DND-41 (cell line): ENCODE measurements at regions not wholly inside any gene's neighbourhood (a gene's known extent, or its start where the extent isn't known, plus 50 kb on each side); places are given as distances from the start of the nearest gene placed in this dataset.
A peak's percentile ranks its signal among the peaks of the same experiment; 100 is the strongest.

Experiments used
- ATAC-seq: fragments of 200-7000 bp; cut with Tn5 transposase; 3 replicates; pipeline ENCODE4 v1.9.1; 2021; ENCODE audit warnings: low read depth; ENCODE audit not compliant: insufficient read depth
- DNase-seq: peaks from one replicate; pipeline ENCODE4 v3.0.0-alpha.2; 2020
- H2AFZ ChIP-seq: 2 replicates; pipeline ENCODE4 v1.6.0; 2012; ENCODE audit warnings: low read depth, low read length
- H3K27ac ChIP-seq: 2 replicates; pipeline ENCODE4 v1.5.1; 2012; ENCODE audit warnings: low read length, inconsistent platforms
- H3K27me3 ChIP-seq: fragments of 200-600 bp; sonication (generic); 2 replicates; pipeline ENCODE4 v1.6.0; 2012; ENCODE audit warnings: low read length, mild to moderate bottlenecking, inconsistent platforms; ENCODE audit not compliant: insufficient read depth, poor library complexity
- H3K36me3 ChIP-seq: 2 replicates; pipeline ENCODE4 v1.5.1; 2012; ENCODE audit warnings: low read length, inconsistent platforms; ENCODE audit not compliant: insufficient read depth
- H3K4me1 ChIP-seq: 2 replicates; pipeline ENCODE4 v1.5.1; 2012; ENCODE audit warnings: mild to moderate bottlenecking, low read length; ENCODE audit not compliant: insufficient read depth
- H3K4me2 ChIP-seq: 2 replicates; pipeline ENCODE4 v1.6.0; 2012; ENCODE audit warnings: mild to moderate bottlenecking, moderate library complexity, low read length, inconsistent platforms; ENCODE audit not compliant: insufficient read depth
- H3K4me3 ChIP-seq, 2 experiments: fragments of 200-600 bp in 1 of 2; shearing (Covaris generic) in 1 of 2; 2 replicates each; pipeline ENCODE4 v1.5.1; 2012 to 2016; ENCODE audit warnings: inconsistent platforms in 2 of 2, low read length in 2 of 2, mild to moderate bottlenecking in 2 of 2, low read depth in 1 of 2, moderate library complexity in 1 of 2
- H3K79me2 ChIP-seq: 2 replicates; pipeline ENCODE4 v1.6.0; 2012; ENCODE audit warnings: low read length, inconsistent platforms; ENCODE audit not compliant: insufficient read depth
- H3K9ac ChIP-seq: 2 replicates; pipeline ENCODE4 v1.6.0; 2012; ENCODE audit warnings: low read depth, mild to moderate bottlenecking, inconsistent platforms, low read length, moderate library complexity
- H3K9me3 ChIP-seq: 2 replicates; pipeline ENCODE4 v1.5.1; 2012; ENCODE audit warnings: low read length, moderate library complexity, mild to moderate bottlenecking, inconsistent platforms; ENCODE audit not compliant: insufficient read depth, severe bottlenecking
- H4K20me1 ChIP-seq: 2 replicates; pipeline ENCODE4 v1.6.0; 2012; ENCODE audit warnings: low read length; ENCODE audit not compliant: insufficient read depth
- CTCF ChIP-seq: IDR thresholded peaks from 2 replicates; pipeline ENCODE4 v1.5.1; 2012; ENCODE audit warnings: borderline replicate concordance, low read length, moderate library complexity, mild to moderate bottlenecking; ENCODE audit not compliant: poor library complexity, severe bottlenecking; ENCODE audit errors: extremely low read depth
- EZH2 ChIP-seq: IDR thresholded peaks from 3 replicates; pipeline ENCODE4 v1.6.1; 2012; ENCODE audit warnings: borderline replicate concordance, low read depth, mild to moderate bottlenecking, moderate library complexity, low read length, inconsistent platforms; ENCODE audit not compliant: severe bottlenecking

- H3K36me3 ChIP-seq, result no peaks in the 10 kb centered on the region
- no peaks in the 10 kb centered on the region for H3K79me2 ChIP-seq
- no peak overlapping the region for H2AFZ ChIP-seq
- no peaks in the 10 kb centered on the region for H3K9me3 ChIP-seq
- no peaks in the 10 kb centered on the region for H4K20me1 ChIP-seq
- no peak for TF ChIP-seq EZH2
- no peak for TF ChIP-seq CTCF
- H3K4me2 ChIP-seq, result no peak overlapping the region
- DNase-seq, result no peak
- H3K4me1 ChIP-seq, result no peaks in the 10 kb centered on the region
- H3K4me3 ChIP-seq, result no peak overlapping the region
- no peaks in the 10 kb centered on the region for H3K27me3 ChIP-seq
- no peak overlapping the region for H3K27ac ChIP-seq
- ATAC-seq, result no peak
- no peak overlapping the region for H3K9ac ChIP-seq
Observed at GRCh38 chr1:56297904-56298303, 281.5 kb downstream of the PLPP3 start.

GRCh38 chr1:56297208-56297607, 282.2 kb downstream of the PLPP3 start:
- H3K79me2 ChIP-seq, result no peaks in the 10 kb centered on the region
- ATAC-seq (no peak), DNase-seq (no peak)
- no peak overlapping the region for H3K27ac ChIP-seq
- no peak for TF ChIP-seq EZH2
- TF ChIP-seq CTCF, result no peak
- no peak overlapping the region for H3K9ac ChIP-seq
- no peaks in the 10 kb centered on the region for H3K9me3 ChIP-seq
- H3K27me3 ChIP-seq, result no peaks in the 10 kb centered on the region
- H3K4me3 ChIP-seq, result no peak overlapping the region
- no peak overlapping the region for H2AFZ ChIP-seq
- H3K36me3 ChIP-seq, result no peaks in the 10 kb centered on the region
- no peaks in the 10 kb centered on the region for H4K20me1 ChIP-seq
- H3K4me1 ChIP-seq, result no peaks in the 10 kb centered on the region
- no peak overlapping the region for H3K4me2 ChIP-seq

- Histone ChIP-seq H2AFZ (no peak overlapping the region), H3K4me1 (no peaks in the 10 kb centered on the region), H3K9me3 (no peaks in the 10 kb centered on the region), H3K27me3 (no peaks in the 10 kb centered on the region), H4K20me1 (no peaks in the 10 kb centered on the region), H3K4me2 (no peak overlapping the region), H3K36me3 (no peaks in the 10 kb centered on the region), H3K27ac (no peak overlapping the region), H3K79me2 (no peaks in the 10 kb centered on the region), H3K4me3 (no peak overlapping the region), H3K9ac (no peak overlapping the region)
- DNase-seq (peak; percentile 6), ATAC-seq (peak; percentile 44; the same call in 1 of the 3 replicates)
- no peak for TF ChIP-seq EZH2
- no peak for TF ChIP-seq CTCF
Observed at GRCh38 chr1:56295949-56296929, 283.1 kb downstream of the PLPP3 start.
